ENCODE measurements at regions not wholly inside any gene's neighbourhood (a gene's known extent, or its start where the extent isn't known, plus 50 kb on each side); places are given as distances from the start of the nearest gene placed in this dataset.

DNA sequence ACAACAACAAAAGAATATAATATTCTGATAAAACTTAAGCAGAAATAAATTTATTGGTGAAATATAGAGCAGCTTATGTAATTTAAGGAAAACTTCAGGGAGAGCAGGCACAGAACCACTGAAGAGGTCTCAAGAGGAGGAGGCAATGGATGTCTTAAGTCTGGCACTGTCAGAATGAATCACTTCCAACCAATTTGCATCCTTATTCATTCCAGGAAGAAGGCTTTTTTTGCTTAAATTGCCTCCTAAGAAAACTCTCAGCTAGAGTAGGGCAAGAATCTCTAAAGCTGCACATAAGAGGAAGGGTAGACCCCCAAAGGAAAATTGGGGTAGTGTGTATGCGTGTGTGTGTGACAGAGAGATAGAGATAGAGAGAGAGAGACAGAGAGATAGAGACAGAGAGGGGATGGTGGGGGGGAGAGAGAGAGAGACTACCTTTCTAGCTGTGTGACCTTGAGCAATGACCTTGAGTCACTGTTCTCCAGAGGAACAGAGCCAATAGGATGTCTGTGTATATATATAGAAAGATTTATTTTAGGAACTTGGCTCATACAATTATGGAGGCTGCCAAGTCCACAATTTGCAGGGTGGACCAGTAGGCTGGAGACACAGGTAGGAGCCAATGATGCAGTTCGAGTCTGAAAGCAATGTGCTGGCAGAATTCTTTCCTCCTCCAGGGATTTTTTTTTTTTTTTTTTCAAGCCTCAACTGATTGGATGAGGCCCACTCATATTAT lies 96.4 kb upstream of the LINC00305 start:
- no peak for DNase-seq (ENCODE audit: low spot score)
- TF ChIP-seq, protein P1, sequence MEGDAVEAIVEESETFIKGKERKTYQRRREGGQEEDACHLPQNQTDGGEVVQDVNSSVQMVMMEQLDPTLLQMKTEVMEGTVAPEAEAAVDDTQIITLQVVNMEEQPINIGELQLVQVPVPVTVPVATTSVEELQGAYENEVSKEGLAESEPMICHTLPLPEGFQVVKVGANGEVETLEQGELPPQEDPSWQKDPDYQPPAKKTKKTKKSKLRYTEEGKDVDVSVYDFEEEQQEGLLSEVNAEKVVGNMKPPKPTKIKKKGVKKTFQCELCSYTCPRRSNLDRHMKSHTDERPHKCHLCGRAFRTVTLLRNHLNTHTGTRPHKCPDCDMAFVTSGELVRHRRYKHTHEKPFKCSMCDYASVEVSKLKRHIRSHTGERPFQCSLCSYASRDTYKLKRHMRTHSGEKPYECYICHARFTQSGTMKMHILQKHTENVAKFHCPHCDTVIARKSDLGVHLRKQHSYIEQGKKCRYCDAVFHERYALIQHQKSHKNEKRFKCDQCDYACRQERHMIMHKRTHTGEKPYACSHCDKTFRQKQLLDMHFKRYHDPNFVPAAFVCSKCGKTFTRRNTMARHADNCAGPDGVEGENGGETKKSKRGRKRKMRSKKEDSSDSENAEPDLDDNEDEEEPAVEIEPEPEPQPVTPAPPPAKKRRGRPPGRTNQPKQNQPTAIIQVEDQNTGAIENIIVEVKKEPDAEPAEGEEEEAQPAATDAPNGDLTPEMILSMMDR (IDR thresholded peaks at IDR 0.05; ENCODE audit: extremely low read depth, missing control alignments), result no peak

DNA sequence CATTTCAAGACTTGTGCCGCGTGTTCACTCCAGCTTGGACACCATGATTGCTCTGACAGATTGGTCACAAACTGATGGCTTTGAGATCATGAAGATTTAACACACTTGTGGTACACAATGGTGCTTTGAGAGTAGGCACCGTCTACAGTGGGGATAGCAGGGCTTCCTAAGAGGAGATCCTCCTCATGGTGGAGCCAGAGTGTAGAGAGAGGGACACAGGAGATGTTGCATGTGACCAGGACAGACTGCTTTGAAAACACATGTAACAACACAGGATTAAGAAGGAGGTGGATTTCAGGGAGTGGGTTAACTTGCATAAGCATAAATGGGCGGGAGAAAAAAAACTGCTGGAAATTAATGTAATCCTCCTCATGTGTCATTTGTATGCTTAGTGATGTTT lies 95.7 kb upstream of the LINC00305 start:
- DNase-seq (ENCODE audit: low spot score), result no peak
- TF ChIP-seq, protein P1 (IDR thresholded peaks at IDR 0.05; ENCODE audit: extremely low read depth, missing control alignments), result no peak

DNA sequence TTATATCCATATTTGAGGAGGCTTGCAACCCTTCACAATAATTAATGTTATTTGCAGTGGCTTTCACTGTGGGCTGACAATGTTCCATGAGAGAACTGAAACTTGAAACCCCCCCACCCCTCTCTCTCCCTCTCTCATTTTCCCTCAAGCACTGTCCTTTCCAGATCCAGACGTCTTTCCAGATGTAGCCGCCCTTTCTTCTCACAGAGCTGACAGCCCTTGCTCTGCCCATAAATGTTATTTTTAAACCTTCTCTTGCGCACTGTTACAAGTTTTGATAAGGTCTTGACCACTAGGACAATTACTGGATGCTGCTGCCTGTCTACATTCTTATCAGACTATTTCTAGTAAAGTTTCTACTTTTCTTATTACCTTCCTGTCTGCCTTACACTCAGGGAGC lies 91.4 kb upstream of the LINC00305 start:
- DNase-seq (ENCODE audit: low spot score), result no peak
- TF ChIP-seq, protein P1 (IDR thresholded peaks at IDR 0.05; ENCODE audit: extremely low read depth, missing control alignments), result no peak

DNA sequence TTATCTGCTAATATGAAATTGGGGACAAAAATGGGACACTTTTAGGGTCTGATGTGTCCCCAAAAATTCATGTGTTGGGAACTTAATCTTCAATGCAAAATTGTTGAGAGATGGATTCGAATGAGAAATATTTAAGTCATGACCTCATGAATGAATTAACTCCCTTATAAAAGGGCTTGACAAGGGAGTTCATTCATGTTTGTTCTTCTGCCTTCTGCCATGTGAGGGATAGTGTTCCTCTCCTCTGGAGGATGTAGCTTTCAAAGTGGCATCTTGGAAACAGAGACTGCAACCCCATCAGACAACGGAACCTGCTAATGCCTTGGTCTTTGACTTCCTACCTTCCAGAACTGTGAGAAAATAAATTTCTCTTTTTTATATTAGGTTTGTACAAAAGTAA lies 89.2 kb upstream of the LINC00305 start:
- TF ChIP-seq, protein P1 (IDR thresholded peaks at IDR 0.05; ENCODE audit: extremely low read depth, missing control alignments), result no peak
- DNase-seq (ENCODE audit: low spot score), result no peak

DNA sequence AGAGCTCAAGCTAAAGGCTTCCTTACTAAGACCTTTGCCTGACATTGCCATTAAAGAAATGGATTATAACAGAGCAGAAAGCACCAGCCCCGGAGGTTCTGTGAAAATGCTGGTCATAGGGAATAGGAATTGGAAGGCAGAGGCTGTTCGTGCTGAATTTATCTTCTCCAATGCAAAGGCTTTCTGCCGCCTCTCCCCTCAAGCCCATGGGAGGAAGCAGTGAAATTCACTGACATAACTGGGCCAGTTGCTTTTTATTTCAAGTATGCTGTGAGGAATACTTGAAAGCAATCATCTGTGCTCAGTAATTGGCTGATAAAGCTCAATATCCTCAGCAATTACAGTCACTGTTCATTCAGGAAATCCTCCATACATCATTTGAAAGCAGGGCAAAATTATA lies 85.4 kb upstream of the LINC00305 start:
- DNase-seq (ENCODE audit: low spot score), result no peak
- TF ChIP-seq, protein P1 (IDR thresholded peaks at IDR 0.05; ENCODE audit: extremely low read depth, missing control alignments), result no peak

DNA sequence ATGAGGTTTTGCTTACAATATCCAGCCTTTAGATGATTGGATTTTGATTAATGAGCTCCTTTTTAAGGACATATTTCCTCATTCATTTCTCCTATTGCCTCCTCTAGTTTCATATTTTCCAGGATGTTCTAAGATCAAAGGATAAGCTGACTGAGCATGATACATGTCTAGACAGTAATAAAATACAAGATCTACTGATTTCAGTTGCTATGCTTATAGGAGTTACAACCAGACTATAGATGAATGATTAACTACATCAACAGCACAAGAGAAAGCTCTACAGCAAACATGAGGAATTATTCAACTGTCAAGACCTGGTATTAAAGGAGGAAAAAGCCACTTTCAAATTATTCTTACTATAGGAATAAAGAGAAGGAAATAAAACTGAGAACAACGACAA lies 85.0 kb upstream of the LINC00305 start:
- TF ChIP-seq, protein P1 (IDR thresholded peaks at IDR 0.05; ENCODE audit: extremely low read depth, missing control alignments), result no peak
- DNase-seq (ENCODE audit: low spot score), result no peak

DNA sequence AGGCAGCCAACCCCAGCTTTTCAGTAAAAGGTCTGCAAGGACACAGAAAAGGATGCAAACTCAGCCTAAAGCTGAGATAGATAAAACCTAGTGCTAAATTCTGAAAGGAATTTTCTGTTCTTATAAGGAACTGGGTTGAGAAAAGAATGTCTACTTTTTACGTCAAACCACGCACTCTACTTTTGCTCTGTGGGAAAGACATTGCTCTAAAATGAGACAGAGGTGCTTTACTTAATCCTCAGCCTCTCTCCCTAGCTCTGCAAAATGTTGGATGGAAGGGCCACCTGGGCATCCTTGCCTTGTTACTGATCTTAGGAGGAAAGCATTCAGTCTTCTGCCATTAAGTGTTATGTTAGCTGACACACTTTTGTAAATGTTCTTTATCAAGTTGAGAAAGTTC lies 72.1 kb upstream of the LINC00305 start:
- TF ChIP-seq, protein P1 (IDR thresholded peaks at IDR 0.05; ENCODE audit: extremely low read depth, missing control alignments), result no peak
- no peak for DNase-seq (ENCODE audit: low spot score)

All from GM20000 (cell line).